Left cardiac atrium (tissue), 4 donors: ENCODE measurements at regions not wholly inside any gene's neighbourhood (a gene's known extent, or its start where the extent isn't known, plus 50 kb on each side); places are given as distances from the start of the nearest gene placed in this dataset.

Experiments used
- ATAC-seq, 2 donors: fragments of 200-7000 bp; cut with Tn5 transposase; one replicate each; pipeline ENCODE4 v1.9.1; 2020; ENCODE audit warnings: mild to moderate bottlenecking in 2 of 2, moderate library complexity in 2 of 2
- DNase-seq: peaks from one replicate; pipeline ENCODE4 v3.0.0-alpha.2; 2020
- intact Hi-C, 2 donors: fragments of 100-400 bp; cut with DNase I; formaldehyde crosslinking; loops; one replicate each; pipeline versions ENCODE4 v1.14.1 to v1.15.1; 2022 to 2023
- donor health status: DM: no; HTN: yes; CAD: no.
- donor health status: DM: no; HTN: yes; CAD: no; lungs with severe emphysema.
- donor health status: DM: yes; HTN: yes; CAD: no.
- donor health status: Dilated cardiomyopathy.

DNA sequence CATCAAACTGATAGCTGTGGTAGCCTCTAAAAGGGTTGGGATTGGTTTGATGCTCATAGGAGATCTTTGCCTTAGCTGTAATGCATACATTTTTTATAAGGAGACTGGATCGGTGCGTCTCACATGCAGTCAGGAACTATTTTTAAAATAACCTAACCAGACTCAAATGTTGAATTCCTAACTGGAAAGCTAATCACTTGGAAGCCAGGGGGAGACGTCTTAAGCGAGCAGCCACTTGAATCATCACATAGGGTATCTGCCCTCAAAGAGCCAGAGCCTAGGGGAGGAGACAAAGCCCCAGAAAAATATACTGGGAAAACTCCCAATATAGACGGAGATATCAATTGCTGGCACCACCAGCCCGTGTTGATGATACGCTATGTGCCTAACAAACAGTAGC is 61.7 kb upstream of the PUM1 start:
- ATAC-seq (peak in 1 of 2 donors; percentile 51), DNase-seq (no peak)
- intact Hi-C loops, result no loop called here

DNA sequence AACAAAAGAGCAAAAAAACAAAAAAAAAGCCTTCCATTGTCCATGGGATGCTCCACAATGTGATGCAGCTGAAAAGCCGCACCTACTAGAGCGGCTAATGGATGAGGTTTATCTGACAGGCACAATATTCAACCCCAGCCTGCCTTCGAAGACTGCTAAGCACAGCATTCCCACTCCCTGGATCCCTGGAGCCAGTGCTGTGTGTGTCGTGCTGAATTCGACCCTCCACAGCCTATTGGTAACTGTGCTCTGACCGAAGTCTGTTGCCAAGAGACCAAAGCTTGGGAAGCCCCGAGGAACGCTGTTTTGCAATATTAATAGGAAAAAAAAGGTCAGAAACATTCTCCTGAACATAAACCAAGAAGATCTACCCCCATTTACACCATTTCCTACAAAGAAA is 57.2 kb upstream of the PUM1 start:
- intact Hi-C loops, result no loop called here
- ATAC-seq (peak in 1 of 2 donors; percentile 68), DNase-seq (no peak)

DNA sequence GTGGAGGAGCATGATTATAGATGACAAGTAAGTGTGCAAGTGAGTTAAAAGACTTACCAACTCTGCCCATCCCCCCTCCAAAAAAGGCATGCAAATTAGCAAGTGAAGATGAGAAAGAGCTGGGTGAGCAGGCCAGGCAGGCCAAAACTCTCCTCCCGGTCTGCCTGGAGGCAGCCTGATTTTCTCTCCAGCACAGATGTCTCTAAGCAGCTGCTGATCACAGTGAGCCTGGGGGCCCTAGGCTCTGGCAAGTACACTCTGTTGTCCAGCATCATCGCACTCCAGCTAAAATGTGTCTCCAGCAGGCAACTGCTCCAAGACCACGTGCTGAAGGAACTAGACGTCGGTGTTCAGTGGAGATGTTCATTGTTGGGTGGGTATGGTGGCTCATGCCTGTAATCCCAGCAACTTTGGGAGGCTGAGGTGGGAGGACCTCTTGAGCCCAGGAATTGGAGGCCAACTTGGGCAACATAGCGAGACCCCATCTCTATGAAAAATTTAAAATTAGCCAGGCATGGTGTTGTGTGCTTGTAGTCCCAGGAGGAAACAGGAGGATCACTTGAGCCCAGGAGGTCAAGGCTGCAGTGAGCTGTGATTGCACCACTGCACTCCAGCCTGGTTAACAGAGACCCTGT is 56.7 kb upstream of the PUM1 start:
- ATAC-seq (no peak), DNase-seq (no peak)
- intact Hi-C loops, result no loop called here

DNA sequence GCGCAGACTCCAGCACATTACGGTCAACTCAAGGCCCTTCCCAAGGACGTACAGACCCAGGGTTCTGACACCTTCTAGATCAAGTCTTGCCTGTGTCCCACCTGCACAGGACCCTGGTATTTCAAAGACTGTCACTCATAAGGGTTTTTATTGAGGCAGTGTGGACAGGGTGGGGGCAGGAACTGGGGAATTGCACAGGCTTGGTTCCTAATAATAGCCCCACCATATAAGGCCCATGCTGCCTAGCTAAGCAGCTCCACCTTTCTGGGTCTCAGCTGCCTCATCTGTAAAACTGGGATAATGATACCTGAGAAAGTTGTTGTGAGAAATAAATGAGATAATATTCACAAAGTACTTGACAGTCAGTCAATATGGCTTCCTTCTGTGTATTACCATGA is 55.3 kb upstream of the PUM1 start:
- DNase-seq, result no peak
- no peak for ATAC-seq
- intact Hi-C loops, result no loop called here

DNA sequence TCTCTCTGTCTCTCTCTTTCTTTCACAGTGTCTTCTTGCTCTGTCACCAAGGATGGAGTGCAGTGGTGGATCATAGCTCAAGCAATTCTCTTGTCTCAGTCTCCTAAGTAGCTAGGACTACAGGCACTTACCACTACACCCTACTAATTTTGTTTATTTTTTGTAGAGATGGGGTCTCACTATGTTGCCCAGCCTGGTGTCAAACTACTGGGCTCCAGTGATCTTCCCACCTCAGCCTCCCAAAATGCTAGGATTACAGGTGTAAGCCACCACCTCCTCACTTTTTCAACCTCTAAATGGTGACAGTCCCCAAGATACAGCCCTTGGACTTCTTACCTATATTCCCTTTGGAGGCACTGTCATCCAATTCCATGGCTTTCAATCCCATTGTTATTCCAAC is 50.5 kb upstream of the PUM1 start:
- intact Hi-C loops, result no loop called here
- DNase-seq, result no peak
- ATAC-seq, result no peak
